H1 (cell line): ENCODE measurements at regions not wholly inside any gene's neighbourhood (a gene's known extent, or its start where the extent isn't known, plus 50 kb on each side); places are given as distances from the start of the nearest gene placed in this dataset.

ENCODE experiments used
- BRCA1 ChIP-seq: IDR thresholded peaks from 2 replicates; pipeline ENCODE4 v1.6.1; 2012; ENCODE audit warnings: low read depth, low read length, improper control_type of control experiment
- CBX5 ChIP-seq: fragments of 300-800, 300-1000 bp; sonication (generic); IDR thresholded peaks from 2 replicates; pipeline ENCODE4 v1.7.1; 2016; ENCODE audit warnings: antibody characterized with exemption, low read length, low read depth
- GABPA ChIP-seq: IDR thresholded peaks from 2 replicates; pipeline ENCODE4 v1.6.1; 2011; ENCODE audit warnings: mild to moderate bottlenecking, low read length, moderate library complexity, borderline replicate concordance; ENCODE audit not compliant: insufficient read depth
- HDAC6 ChIP-seq: IDR thresholded peaks from one replicate; pipeline ENCODE4 v1.7.1; 2012; ENCODE audit warnings: low read depth, mild to moderate bottlenecking, inconsistent platforms, low read length, moderate library complexity
- JUN ChIP-seq: IDR thresholded peaks from 2 replicates; pipeline ENCODE4 v1.6.1; 2011; ENCODE audit warnings: low read depth, mild to moderate bottlenecking, improper control_type of control experiment, low read length
- RAD21 ChIP-seq, 2 experiments: IDR thresholded peaks in 1 of 2; conservative IDR thresholded peaks in 1 of 2; 2 replicates each; pipeline ENCODE4 v1.6.1; 2011; ENCODE audit warnings: low read depth in 2 of 2, low read length in 2 of 2, improper control_type of control experiment in 1 of 2, inconsistent platforms in 1 of 2, mild to moderate bottlenecking in 1 of 2, moderate library complexity in 1 of 2
- RXRA ChIP-seq: IDR thresholded peaks from 2 replicates; pipeline ENCODE4 v1.6.1; 2011; ENCODE audit warnings: low read depth, mild to moderate bottlenecking, low read length, moderate library complexity; ENCODE audit not compliant: insufficient read depth
- SRF ChIP-seq: IDR thresholded peaks from 2 replicates; pipeline ENCODE4 v1.6.1; 2011; ENCODE audit warnings: mild to moderate bottlenecking, low read depth, low read length, moderate library complexity
- TAF7 ChIP-seq: optimal IDR thresholded peaks from 2 replicates; pipeline ENCODE3; 2011; ENCODE audit warnings: low read depth, mild to moderate bottlenecking, inconsistent platforms, low read length, moderate library complexity, borderline replicate concordance
- YY1 ChIP-seq: IDR thresholded peaks from 2 replicates; pipeline ENCODE4 v1.6.1; 2011; ENCODE audit warnings: low read depth, mild to moderate bottlenecking, low read length
- TF ChIP-seq, protein P1 (sequence below): fragments of 300-600 bp; sonication (generic); IDR thresholded peaks from 2 replicates; pipeline ENCODE4 v1.7.1; 2012; ENCODE audit warnings: low read length, moderate library complexity, mild to moderate bottlenecking, inconsistent platforms; ENCODE audit not compliant: insufficient replicate concordance

DNA sequence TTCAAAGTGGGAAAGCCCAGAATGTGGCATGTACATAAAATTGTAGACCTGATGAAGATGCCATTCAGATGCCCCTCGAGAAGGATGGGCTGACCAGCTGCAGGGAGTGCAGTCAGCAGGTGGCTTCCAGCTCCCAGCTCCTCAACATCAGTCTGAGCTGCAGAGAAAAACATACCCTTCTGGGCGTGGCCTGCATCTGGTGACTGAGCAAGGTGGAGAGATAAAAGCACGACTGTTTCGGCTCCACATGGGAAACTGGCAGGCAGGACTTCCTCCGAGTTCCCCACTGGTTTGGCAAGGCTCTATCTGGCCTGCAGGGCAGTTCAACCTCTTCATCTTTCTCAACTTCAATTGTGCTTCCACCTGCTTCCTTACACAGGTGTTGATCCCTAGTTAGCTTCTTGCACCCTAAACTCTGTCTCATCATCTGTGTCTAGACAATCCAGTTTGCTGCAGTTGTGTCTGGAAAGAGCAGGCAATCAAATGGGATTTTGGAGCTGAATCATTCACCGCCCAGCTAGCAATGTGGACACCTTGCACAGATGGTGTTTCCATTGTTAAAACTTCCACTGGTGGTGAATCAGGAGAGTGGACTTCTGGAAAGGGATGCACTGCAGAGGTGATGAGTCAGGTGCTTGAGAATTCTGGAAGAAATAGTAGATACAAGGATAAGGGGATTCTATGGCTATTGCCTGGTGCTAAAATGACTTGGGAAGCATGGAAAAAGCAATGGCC, 56.8 kb downstream of the POLR1D start (continued):
- TF ChIP-seq, protein P1, sequence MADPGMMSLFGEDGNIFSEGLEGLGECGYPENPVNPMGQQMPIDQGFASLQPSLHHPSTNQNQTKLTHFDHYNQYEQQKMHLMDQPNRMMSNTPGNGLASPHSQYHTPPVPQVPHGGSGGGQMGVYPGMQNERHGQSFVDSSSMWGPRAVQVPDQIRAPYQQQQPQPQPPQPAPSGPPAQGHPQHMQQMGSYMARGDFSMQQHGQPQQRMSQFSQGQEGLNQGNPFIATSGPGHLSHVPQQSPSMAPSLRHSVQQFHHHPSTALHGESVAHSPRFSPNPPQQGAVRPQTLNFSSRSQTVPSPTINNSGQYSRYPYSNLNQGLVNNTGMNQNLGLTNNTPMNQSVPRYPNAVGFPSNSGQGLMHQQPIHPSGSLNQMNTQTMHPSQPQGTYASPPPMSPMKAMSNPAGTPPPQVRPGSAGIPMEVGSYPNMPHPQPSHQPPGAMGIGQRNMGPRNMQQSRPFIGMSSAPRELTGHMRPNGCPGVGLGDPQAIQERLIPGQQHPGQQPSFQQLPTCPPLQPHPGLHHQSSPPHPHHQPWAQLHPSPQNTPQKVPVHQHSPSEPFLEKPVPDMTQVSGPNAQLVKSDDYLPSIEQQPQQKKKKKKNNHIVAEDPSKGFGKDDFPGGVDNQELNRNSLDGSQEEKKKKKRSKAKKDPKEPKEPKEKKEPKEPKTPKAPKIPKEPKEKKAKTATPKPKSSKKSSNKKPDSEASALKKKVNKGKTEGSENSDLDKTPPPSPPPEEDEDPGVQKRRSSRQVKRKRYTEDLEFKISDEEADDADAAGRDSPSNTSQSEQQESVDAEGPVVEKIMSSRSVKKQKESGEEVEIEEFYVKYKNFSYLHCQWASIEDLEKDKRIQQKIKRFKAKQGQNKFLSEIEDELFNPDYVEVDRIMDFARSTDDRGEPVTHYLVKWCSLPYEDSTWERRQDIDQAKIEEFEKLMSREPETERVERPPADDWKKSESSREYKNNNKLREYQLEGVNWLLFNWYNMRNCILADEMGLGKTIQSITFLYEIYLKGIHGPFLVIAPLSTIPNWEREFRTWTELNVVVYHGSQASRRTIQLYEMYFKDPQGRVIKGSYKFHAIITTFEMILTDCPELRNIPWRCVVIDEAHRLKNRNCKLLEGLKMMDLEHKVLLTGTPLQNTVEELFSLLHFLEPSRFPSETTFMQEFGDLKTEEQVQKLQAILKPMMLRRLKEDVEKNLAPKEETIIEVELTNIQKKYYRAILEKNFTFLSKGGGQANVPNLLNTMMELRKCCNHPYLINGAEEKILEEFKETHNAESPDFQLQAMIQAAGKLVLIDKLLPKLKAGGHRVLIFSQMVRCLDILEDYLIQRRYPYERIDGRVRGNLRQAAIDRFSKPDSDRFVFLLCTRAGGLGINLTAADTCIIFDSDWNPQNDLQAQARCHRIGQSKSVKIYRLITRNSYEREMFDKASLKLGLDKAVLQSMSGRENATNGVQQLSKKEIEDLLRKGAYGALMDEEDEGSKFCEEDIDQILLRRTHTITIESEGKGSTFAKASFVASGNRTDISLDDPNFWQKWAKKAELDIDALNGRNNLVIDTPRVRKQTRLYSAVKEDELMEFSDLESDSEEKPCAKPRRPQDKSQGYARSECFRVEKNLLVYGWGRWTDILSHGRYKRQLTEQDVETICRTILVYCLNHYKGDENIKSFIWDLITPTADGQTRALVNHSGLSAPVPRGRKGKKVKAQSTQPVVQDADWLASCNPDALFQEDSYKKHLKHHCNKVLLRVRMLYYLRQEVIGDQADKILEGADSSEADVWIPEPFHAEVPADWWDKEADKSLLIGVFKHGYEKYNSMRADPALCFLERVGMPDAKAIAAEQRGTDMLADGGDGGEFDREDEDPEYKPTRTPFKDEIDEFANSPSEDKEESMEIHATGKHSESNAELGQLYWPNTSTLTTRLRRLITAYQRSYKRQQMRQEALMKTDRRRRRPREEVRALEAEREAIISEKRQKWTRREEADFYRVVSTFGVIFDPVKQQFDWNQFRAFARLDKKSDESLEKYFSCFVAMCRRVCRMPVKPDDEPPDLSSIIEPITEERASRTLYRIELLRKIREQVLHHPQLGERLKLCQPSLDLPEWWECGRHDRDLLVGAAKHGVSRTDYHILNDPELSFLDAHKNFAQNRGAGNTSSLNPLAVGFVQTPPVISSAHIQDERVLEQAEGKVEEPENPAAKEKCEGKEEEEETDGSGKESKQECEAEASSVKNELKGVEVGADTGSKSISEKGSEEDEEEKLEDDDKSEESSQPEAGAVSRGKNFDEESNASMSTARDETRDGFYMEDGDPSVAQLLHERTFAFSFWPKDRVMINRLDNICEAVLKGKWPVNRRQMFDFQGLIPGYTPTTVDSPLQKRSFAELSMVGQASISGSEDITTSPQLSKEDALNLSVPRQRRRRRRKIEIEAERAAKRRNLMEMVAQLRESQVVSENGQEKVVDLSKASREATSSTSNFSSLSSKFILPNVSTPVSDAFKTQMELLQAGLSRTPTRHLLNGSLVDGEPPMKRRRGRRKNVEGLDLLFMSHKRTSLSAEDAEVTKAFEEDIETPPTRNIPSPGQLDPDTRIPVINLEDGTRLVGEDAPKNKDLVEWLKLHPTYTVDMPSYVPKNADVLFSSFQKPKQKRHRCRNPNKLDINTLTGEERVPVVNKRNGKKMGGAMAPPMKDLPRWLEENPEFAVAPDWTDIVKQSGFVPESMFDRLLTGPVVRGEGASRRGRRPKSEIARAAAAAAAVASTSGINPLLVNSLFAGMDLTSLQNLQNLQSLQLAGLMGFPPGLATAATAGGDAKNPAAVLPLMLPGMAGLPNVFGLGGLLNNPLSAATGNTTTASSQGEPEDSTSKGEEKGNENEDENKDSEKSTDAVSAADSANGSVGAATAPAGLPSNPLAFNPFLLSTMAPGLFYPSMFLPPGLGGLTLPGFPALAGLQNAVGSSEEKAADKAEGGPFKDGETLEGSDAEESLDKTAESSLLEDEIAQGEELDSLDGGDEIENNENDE, result no peak
- TF ChIP-seq SRF (no peak), YY1 (no peak), RAD21 (IDR thresholded peaks at IDR 0.05 in 1 of 2, conservative IDR thresholded peaks at IDR 0.05 in 1 of 2; ENCODE audit: low read depth in 2 of 2, low read length in 2 of 2) (no peak), CBX5 (no peak), BRCA1 (no peak), HDAC6 (no peak), RXRA (no peak), JUN (no peak), GABPA (no peak), TAF7 (no peak)
